Left kidney (tissue), 1 donor: ENCODE measurements at regions not wholly inside any gene's neighbourhood (a gene's known extent, or its start where the extent isn't known, plus 50 kb on each side); places are given as distances from the start of the nearest gene placed in this dataset.
A peak's percentile ranks its signal among the peaks of the same experiment; 100 is the strongest.

ENCODE experiments used
- DNase-seq: peaks from one replicate; pipeline ENCODE4 v3.0.0-alpha.2; 2013

GRCh38 chr21:36555199-36555800, 75.4 kb upstream of the CLDN14 start:
- DNase-seq, result no peak

- no peak for DNase-seq
Observed at GRCh38 chr21:36557316-36557715, 77.4 kb upstream of the CLDN14 start.

GRCh38 chr21:36560933-36561575, 81.1 kb upstream of the CLDN14 start:
- DNase-seq, result no peak

GRCh38 chr21:36563341-36563926, 83.5 kb upstream of the CLDN14 start:
- no peak for DNase-seq

DNA sequence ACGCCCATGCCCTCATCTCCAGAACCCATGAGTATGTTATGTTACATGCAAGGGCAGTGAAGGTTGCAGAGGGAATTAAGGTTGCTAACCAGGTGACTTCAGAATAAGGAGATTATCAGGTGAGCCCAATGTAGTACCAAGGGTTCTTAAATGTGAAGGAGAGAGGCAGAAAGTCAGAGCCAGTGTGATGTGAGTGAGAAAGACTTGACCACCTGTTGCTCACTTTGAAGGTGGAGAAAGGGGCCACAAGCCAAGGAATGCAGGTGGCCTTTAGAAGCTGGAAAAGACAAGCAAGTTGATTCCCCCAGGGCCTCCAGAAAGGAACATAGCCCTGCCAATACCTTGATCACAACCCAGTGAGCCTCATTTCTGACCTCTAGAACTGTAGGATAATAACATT, 84.7 kb upstream of the CLDN14 start:
- DNase-seq, result no peak

- no peak for DNase-seq
Observed at GRCh38 chr21:36565540-36565939, 85.6 kb upstream of the CLDN14 start.

GRCh38 chr21:36566644-36567043, 86.7 kb upstream of the CLDN14 start:
- no peak for DNase-seq

DNA sequence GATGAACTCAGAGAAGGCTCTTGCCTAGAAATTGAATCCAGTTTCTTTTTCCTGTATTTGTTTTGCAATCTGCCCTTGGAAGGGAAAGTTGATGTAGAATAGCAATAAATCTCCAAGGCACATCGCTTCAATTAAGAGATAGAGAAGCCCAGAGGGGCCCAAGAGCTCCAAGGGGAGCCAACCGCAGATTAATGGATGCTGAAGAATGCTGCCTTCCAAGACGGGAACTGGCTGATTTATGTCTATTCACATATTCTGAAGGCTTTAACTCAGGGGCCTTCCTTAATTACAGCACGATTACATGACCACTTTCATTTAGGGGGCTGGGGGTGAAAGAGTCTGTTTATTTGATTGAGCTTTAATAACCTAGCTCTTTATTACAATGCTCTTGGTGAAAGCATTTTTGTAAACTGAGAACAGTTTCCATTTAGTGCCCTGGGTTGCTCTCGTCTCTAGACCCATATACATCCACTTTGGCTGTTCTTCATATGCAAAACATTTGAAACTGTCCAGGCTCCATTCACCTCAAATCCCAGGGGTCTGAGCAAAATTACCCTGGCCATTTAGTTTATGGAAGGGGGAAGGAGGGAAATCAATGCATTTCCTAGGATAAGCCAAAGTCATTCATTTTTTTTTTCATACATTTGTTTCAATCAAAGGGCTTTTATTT, 87.4 kb upstream of the CLDN14 start:
- no peak for DNase-seq

DNA sequence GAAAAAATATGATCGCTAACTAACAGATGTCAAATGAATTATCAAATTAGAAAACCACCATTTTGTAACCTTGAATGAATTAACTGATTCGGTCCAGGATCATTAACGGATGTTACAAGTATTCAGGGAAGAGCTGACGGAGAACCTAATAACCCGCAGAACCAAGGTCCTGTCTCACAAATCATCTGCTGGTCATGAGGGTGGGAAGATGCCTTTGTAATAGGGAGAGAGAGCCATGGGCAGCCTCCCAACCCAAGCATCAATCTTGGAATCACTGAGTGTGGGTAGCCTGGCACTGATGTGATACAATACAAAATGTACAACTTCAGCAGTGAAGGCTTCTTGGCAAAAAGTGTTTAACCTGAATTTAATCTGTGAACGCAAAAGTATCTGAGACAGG, 89.6 kb upstream of the CLDN14 start:
- no peak for DNase-seq

DNA sequence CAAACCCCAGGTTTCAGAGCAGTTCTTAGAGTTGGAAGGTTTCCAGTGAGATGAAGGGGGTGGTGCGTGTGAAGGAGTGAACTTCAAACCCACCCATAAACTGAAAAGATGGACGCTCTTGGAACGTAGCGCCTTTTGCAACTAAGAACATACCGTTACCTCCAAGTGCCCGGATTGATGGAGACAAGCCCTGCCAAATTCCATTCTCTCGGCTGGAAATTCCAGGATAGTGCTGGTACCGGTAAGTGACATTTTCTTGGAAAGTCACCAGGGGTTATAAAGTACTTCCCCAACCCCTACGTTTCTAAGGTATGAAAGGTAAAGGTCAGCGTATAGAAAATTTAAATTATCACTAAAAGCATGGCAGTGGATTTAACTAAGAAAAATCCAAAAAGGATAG, 91.6 kb upstream of the CLDN14 start:
- no peak for DNase-seq

DNA sequence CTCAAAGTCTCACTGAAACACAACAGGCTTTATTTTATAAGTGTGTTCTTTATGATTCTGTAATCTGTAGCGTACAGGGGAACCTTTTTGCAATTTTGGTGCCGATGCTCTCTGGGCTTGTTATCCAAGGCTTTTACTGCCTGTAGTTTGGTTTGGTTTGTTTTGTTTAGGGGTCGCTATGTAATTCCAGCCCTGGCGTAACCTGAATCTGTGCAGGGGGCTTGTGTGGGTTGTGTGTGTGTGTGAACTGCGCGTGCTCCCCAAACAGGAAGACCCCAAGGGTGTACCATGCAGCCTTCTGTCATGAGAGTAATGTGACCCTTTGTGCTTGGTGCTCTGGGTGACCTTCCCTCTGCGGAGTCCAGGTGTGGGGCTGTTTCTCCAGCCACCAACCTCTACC, 92.1 kb upstream of the CLDN14 start:
- DNase-seq, result no peak

DNA sequence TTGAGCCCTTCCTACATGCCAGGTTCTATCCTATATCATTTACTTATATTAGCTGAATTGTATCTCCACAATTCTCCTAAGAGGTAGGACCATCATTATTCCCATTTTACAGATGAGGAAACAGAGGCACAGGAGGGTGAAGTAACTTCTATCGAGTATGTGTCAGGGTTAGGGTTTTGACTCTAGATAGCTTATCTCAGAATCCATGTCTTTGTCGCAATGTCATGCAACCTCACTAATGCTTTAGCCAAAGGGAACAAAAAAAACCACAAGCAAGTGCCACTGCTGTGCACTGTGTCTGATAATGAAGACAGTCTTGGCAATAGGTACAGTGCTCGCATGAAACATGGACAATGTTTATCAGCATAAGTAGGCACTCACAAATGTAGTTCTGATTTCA, 95.4 kb upstream of the CLDN14 start:
- DNase-seq, result no peak

GRCh38 chr21:36576441-36576840, 96.5 kb upstream of the CLDN14 start:
- DNase-seq, result no peak

GRCh38 chr21:36579898-36580297, 100.0 kb upstream of the CLDN14 start:
- DNase-seq, result no peak

DNA sequence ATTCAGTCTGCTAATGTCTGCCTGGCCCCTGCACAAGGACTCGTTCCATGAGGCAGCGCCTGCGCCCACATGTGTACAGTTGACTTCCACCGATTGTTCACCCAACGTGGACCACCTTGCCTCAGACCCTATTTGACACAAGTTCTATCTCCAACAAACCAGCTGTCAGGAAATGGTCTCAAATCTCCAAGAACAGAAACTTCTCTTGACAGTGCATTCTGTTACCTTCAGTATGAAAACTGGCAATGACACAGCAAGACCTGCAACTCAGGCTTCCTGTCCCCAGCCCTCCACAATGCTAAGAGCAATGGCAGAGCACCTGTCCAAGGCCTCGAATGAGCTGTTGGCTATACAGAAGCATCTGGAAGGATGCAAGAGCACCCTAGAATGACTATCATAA, 102.3 kb upstream of the CLDN14 start:
- no peak for DNase-seq

DNA sequence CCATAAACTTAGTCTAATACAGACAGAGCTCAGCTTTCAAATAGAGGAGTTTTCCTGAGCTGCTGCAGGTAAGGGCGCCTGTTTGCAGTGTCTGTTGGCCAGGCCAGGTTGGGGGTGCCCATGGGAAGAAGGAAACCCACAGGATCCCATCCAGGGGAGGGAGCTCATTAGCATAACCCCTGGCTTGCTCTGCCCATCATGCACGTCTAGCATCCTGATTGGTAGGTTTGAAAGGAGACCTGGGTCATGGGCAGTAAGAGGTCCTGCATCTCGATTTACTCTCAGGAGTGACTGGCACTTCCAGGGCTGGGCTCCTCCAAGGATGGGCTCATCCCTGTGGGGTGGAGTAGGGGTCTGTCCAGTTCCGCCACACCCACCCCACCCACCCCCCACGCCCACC, 103.7 kb upstream of the CLDN14 start:
- DNase-seq, result no peak

GRCh38 chr21:36584980-36585940, 105.3 kb upstream of the CLDN14 start:
- no peak for DNase-seq

- DNase-seq, result no peak
Observed at GRCh38 chr21:36587388-36587787, 107.5 kb upstream of the CLDN14 start.

GRCh38 chr21:36589352-36589971, 109.5 kb upstream of the SIM2 start:
- DNase-seq, result peak; percentile 55

DNA sequence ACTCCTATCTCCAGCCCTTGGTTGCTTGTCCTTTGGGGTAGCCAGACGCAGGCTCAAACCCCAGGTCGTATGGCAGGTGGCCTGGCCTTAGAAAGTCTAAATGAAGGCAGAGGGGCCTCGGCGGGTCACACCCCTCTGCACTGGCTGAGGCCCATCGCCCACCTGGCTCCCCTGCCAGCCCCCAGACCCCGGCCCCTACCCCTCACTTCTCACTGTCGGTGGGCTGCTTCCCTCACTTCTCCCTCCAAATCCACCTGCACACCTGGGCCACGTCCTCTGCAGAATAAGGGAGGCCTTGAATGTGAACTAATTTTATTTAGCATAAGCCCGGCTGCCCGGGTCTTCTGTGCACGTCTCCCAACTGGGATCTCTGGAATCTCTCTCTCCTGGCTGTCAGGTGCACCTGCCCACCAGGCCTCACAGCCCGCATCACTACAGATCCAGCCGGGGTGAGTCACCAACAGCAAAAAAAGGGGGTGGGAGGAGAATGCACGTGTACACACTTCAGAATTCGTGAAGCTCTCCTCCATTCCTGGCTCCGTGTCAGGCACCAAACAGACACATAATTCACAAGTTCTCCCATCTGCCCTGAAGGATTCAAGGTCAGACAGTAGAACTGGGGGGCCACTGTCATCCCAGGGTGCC, 107.5 kb upstream of the SIM2 start:
- DNase-seq, result no peak

DNA sequence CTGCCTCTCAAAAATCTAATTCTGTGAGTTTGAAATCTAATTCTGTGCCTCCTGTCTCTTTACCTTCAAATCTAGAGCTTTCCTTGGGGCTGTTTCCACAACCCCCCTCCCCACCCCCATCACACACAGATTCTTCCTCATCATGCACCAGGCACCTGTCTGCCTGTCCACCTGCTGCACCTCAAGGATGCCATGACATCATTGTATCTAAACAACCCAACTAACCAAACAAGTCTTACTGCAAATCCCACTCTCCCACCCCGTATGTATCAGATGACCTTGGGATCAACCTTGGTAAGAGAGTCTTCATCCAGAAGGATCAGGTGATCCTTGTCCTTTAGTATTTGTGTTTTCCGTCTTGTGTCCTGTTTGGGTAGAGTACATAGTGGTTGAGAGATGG, 102.7 kb upstream of the SIM2 start:
- DNase-seq, result no peak
